GM12878 (cell line): ENCODE measurements at regions not wholly inside any gene's neighbourhood (a gene's known extent, or its start where the extent isn't known, plus 50 kb on each side); places are given as distances from the start of the nearest gene placed in this dataset.

Experiments used
- ATAC-seq: fragments of 200-7000 bp; cut with Tn5 transposase; 3 replicates; pipeline ENCODE4 v1.9.1; 2020; ENCODE audit warnings: mild to moderate bottlenecking, moderate library complexity
- BruUV-seq: library from RNA; stranded (reverse); fragments of 400-500 nt; replicated peaks from 2 replicates; lab custom pipeline; 2021; lab: Mats Ljungman, UMichigan
- CTCF ChIA-PET: fragments of 300-600 bp; sonication (Branson Sonifier 250); formaldehyde crosslinking; extraction: SDS; loops from one replicate; lab custom pipeline; 2021; ENCODE audit warnings: inconsistent platforms; lab: Yijun Ruan, JAX
- POLR2A ChIA-PET: fragments of 350-600 bp; formaldehyde crosslinking; extraction: SDS; loops from one replicate; lab custom pipeline; 2021; ENCODE audit warnings: inconsistent platforms; lab: Charles Lee
- RAD21 ChIA-PET: fragments of 300-600 bp; sonication (Branson Sonifier 250); formaldehyde crosslinking; loops from one replicate; lab custom pipeline; 2023; ENCODE audit warnings: antibody characterized with exemption; ENCODE audit not compliant: unreplicated experiment; lab: Charles Lee
- SMC1A ChIA-PET: fragments of 300-600 bp; sonication (Branson Sonifier 250); formaldehyde crosslinking; loops from one replicate; lab custom pipeline; 2023; ENCODE audit not compliant: unreplicated experiment, uncharacterized antibody; lab: Charles Lee
- DNase-seq: peaks from one replicate; pipeline ENCODE4 v3.0.0-alpha.2; 2011; ENCODE audit warnings: low read depth, low spot score
- FAIRE-seq: peaks from 3 replicates; lab custom pipeline; 2011; peaks lifted over from hg19 to GRCh38; lab: Jason Lieb, UNC
- H2AFZ ChIP-seq: 2 replicates; pipeline ENCODE4 v1.6.0; 2011; ENCODE audit warnings: low read depth, low read length, control low read depth; ENCODE audit not compliant: control insufficient read depth
- H3K27ac ChIP-seq: 2 replicates; pipeline ENCODE4 v1.5.1; 2011; ENCODE audit warnings: control low read depth; ENCODE audit not compliant: control insufficient read depth, insufficient read depth
- H3K27me3 ChIP-seq, 2 experiments: replicated peaks in 1 of 2; 2 replicates each; pipeline versions ENCODE4 v1.6.0 to v1.6.1; 2011; ENCODE audit warnings: low read length in 1 of 2; ENCODE audit not compliant: control insufficient read depth in 2 of 2, insufficient read depth in 2 of 2
- H3K36me3 ChIP-seq, 2 experiments: 2 replicates each; pipeline ENCODE4 v1.5.1; 2011; ENCODE audit warnings: low read length in 1 of 2; ENCODE audit not compliant: control insufficient read depth in 2 of 2, insufficient read depth in 2 of 2
- H3K4me1 ChIP-seq: 2 replicates; pipeline ENCODE4 v1.6.1; 2011; ENCODE audit warnings: mild to moderate bottlenecking, low read length, moderate library complexity, mixed read lengths; ENCODE audit not compliant: control insufficient read depth, insufficient read depth
- H3K4me2 ChIP-seq: 2 replicates; pipeline ENCODE4 v1.6.0; 2011; ENCODE audit warnings: control low read depth; ENCODE audit not compliant: control insufficient read depth, insufficient read depth
- H3K4me3 ChIP-seq: fragments of 200-600 bp; sonication (generic); 2 replicates; pipeline ENCODE4 v1.5.1; 2016
- H3K79me2 ChIP-seq: 2 replicates; pipeline ENCODE4 v1.6.0; 2011; ENCODE audit warnings: low read length; ENCODE audit not compliant: control insufficient read depth, insufficient read depth
- H3K9ac ChIP-seq: 2 replicates; pipeline ENCODE4 v1.8.0; 2011; ENCODE audit warnings: low read length, control low read depth, mixed read lengths; ENCODE audit not compliant: control insufficient read depth, insufficient read depth
- H3K9me3 ChIP-seq: replicated peaks from 3 replicates; pipeline ENCODE4 v1.5.1; 2011; ENCODE audit warnings: mild to moderate bottlenecking, low read length; ENCODE audit not compliant: control insufficient read depth, insufficient read depth
- H4K20me1 ChIP-seq: 2 replicates; pipeline ENCODE4 v1.6.0; 2011; ENCODE audit not compliant: control insufficient read depth, insufficient read depth
- CBFB ChIP-seq: IDR thresholded peaks from 2 replicates; pipeline ENCODE4 v1.6.1; 2016; ENCODE audit warnings: antibody characterized with exemption, low read depth
- EP300 ChIP-seq, 2 experiments: fragments of 150-350 bp in 1 of 2; IDR thresholded peaks; 2 replicates each; pipeline ENCODE4 v1.6.1; 2011 to 2012; ENCODE audit warnings: low read depth in 2 of 2, low read length in 2 of 2, borderline replicate concordance in 1 of 2, improper control_type of control experiment in 1 of 2, inconsistent platforms in 1 of 2; ENCODE audit not compliant: control insufficient read depth in 1 of 2
- FOXM1 ChIP-seq: IDR thresholded peaks from 2 replicates; pipeline ENCODE4 v1.6.1; 2012; ENCODE audit warnings: low read depth, mild to moderate bottlenecking, inconsistent platforms, low read length, moderate library complexity
- IKZF1 ChIP-seq: fragments of 450-650 bp; conservative IDR thresholded peaks from 2 replicates; pipeline ENCODE4 v1.6.1; 2017; ENCODE audit warnings: antibody characterized with exemption, mild to moderate bottlenecking
- NR2C1 ChIP-seq: fragments of 450-650 bp; IDR thresholded peaks from 2 replicates; pipeline ENCODE4 v1.6.1; 2017; ENCODE audit warnings: antibody characterized with exemption, mild to moderate bottlenecking, moderate library complexity
- SP1 ChIP-seq: IDR thresholded peaks from one replicate; pipeline ENCODE4 v1.6.1; 2011; ENCODE audit warnings: low read depth, low read length
- SUPT20H ChIP-seq: IDR thresholded peaks from 2 replicates; pipeline ENCODE4 v1.6.1; 2011; ENCODE audit warnings: low read depth, mild to moderate bottlenecking, low read length, moderate library complexity, borderline replicate concordance; ENCODE audit not compliant: control insufficient read depth
- USF2 ChIP-seq: IDR thresholded peaks from 2 replicates; pipeline ENCODE4 v1.6.1; 2011; ENCODE audit warnings: low read depth, low read length, improper control_type of control experiment, borderline replicate concordance
- ZSCAN29 ChIP-seq: fragments of 450-650 bp; IDR thresholded peaks from 2 replicates; pipeline ENCODE4 v1.6.1; 2017; ENCODE audit warnings: mild to moderate bottlenecking, moderate library complexity
- in situ Hi-C: fragments of 300-500 bp; cut with MboI; formaldehyde crosslinking; loops from 9 replicates; pipeline ENCODE4 v1.14.3; 2018; ENCODE audit warnings: mixed read lengths
- intact Hi-C: fragments of 100-400 bp; cut with micrococcal nuclease; formaldehyde crosslinking; loops from one replicate; pipeline ENCODE4 v1.14.2; 2022; ENCODE audit not compliant: unreplicated experiment
- TF ChIP-seq, protein P1 (sequence below): IDR thresholded peaks from 2 replicates; pipeline ENCODE4 v1.6.1; 2012; ENCODE audit warnings: low read depth, low read length, improper control_type of control experiment

- H3K27ac ChIP-seq, result no peak overlapping the region
- H3K36me3 ChIP-seq, result no peaks in the 10 kb centered on the region
- ChIA-PET RAD21 (no interaction called here), SMC1A (no interaction called here), POLR2A (no interaction called here), CTCF (no interaction called here)
- TF ChIP-seq ZSCAN29 (no peak), CBFB (no peak), USF2 (no peak), SUPT20H (no peak), SP1 (no peak), IKZF1 (no peak), EP300 (IDR thresholded peaks at IDR 0.05; ENCODE audit: borderline replicate concordance in 1 of 2, control insufficient read depth in 1 of 2, low read depth in 2 of 2, low read length in 2 of 2) (no peak), NR2C1 (no peak), FOXM1 (no peak)
- TF ChIP-seq, protein P1, sequence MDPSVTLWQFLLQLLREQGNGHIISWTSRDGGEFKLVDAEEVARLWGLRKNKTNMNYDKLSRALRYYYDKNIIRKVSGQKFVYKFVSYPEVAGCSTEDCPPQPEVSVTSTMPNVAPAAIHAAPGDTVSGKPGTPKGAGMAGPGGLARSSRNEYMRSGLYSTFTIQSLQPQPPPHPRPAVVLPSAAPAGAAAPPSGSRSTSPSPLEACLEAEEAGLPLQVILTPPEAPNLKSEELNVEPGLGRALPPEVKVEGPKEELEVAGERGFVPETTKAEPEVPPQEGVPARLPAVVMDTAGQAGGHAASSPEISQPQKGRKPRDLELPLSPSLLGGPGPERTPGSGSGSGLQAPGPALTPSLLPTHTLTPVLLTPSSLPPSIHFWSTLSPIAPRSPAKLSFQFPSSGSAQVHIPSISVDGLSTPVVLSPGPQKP, result no peak
- no peak overlapping the region for H3K9ac ChIP-seq
- ATAC-seq (no peak), FAIRE-seq (no peak), DNase-seq (no peak)
- no peaks in the 10 kb centered on the region for H3K27me3 ChIP-seq
- no peak overlapping the region for H3K4me3 ChIP-seq
- intact Hi-C loops (no loop called here), in situ Hi-C loops (no loop called here)
- H3K9me3 ChIP-seq, result no peaks in the 10 kb centered on the region
- H3K79me2 ChIP-seq, result no peaks in the 10 kb centered on the region
- no peaks in the 10 kb centered on the region for H4K20me1 ChIP-seq
- no peaks in the 10 kb centered on the region for H3K4me1 ChIP-seq
- BruUV-seq, result no TSS peak
- H2AFZ ChIP-seq, result no peak overlapping the region
- H3K4me2 ChIP-seq, result no peak overlapping the region
These were observed 1185.7 kb upstream of the SLC10A2 start for GRCh38 chr13:104251931-104252330.
